ENCODE measurements at regions not wholly inside any gene's neighbourhood (a gene's known extent, or its start where the extent isn't known, plus 50 kb on each side); places are given as distances from the start of the nearest gene placed in this dataset.
"Not testable (repeated sequence)": the region's sequence is repeated elsewhere in the genome, so short reads cannot be mapped to it uniquely, and the experiment has no call there.

DNA sequence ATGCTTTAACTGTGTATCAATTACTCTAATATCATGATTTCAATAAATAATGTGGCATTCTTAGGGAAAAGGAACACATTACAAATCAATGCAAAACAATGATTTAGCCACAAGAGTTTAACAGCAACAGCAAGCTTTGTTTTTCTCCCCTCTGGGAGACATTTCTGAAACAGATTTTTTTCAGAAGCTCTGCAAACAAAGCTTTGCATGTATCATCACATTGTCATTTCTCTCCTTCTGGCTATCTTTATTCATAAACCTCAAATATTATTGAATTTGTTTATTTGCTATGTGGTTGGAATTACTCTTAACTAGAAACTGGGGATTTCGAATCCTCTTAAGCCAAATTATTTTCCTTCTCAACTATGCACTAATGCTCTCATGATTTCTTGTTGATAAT, 278.4 kb upstream of the ATXN7L3B start:
- DNase-seq (ENCODE audit: unreplicated experiment) = no peak
- BruUV-seq (replicated peaks) = no TSS peak
- intact Hi-C loops (cut with micrococcal nuclease) = no loop called here
- H3K9me3 Mint-ChIP-seq (ENCODE audit: unreplicated experiment) = no peaks in the 10 kb centered on the region
- H3K36me3 Mint-ChIP-seq (ENCODE audit: insufficient read depth, unreplicated experiment) = no peaks in the 10 kb centered on the region
- H3K27me3 Mint-ChIP-seq (ENCODE audit: insufficient read depth, unreplicated experiment) = no peaks in the 10 kb centered on the region
- no peaks in the 10 kb centered on the region for H3K4me1 Mint-ChIP-seq (ENCODE audit: insufficient read depth, unreplicated experiment)
- H3K27ac Mint-ChIP-seq (ENCODE audit: low read depth, unreplicated experiment) = no peak overlapping the region
- no peak for TF ChIP-seq CTCF (IDR thresholded peaks at IDR 0.05; ENCODE audit: unreplicated experiment)
- POLR2A ChIA-PET = no interaction called here
- H3K4me3 Mint-ChIP-seq (ENCODE audit: unreplicated experiment) = no peak overlapping the region
- CTCF ChIA-PET = no interaction called here

DNA sequence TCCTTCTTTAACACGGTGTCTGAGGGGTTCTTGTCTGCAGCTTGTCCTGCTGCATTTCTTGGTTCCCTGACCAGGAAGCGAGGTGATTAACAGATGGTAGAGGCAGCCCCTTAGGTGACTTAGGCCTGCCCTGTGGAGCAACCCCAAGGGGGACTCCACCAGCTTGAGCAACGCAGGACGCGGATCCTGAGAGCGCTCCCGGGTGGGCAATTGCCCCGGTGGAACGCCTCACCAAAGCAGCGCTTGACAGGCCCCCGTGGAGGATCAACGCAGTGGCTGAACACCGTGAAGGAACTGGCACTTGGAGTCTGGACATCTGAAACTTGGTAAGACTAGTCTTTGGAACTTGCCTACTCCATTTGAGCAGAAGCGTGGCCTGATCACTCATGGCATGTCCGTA, 272.9 kb upstream of the ATXN7L3B start:
- no peak for DNase-seq (ENCODE audit: unreplicated experiment)
- Mint-ChIP-seq H3K27ac (ENCODE audit: low read depth, unreplicated experiment) (no peak overlapping the region), H3K36me3 (ENCODE audit: insufficient read depth, unreplicated experiment) (no peaks in the 10 kb centered on the region), H3K4me3 (ENCODE audit: unreplicated experiment) (no peak overlapping the region), H3K27me3 (ENCODE audit: insufficient read depth, unreplicated experiment) (no peaks in the 10 kb centered on the region), H3K9me3 (ENCODE audit: unreplicated experiment) (no peaks in the 10 kb centered on the region), H3K4me1 (ENCODE audit: insufficient read depth, unreplicated experiment) (no peaks in the 10 kb centered on the region)
- ChIA-PET POLR2A (no interaction called here), CTCF (no interaction called here)
- TF ChIP-seq CTCF (IDR thresholded peaks at IDR 0.05; ENCODE audit: unreplicated experiment) = no peak
- no TSS peak for BruUV-seq (replicated peaks)
- intact Hi-C loops (cut with micrococcal nuclease) = no loop called here

GRCh38 chr12:74269355-74269754, 268.3 kb upstream of the ATXN7L3B start:
- H3K27ac Mint-ChIP-seq (ENCODE audit: low read depth, unreplicated experiment); H3K36me3 Mint-ChIP-seq (ENCODE audit: insufficient read depth, unreplicated experiment); POLR2A ChIA-PET; intact Hi-C loops (cut with micrococcal nuclease); H3K27me3 Mint-ChIP-seq (ENCODE audit: insufficient read depth, unreplicated experiment); DNase-seq (ENCODE audit: unreplicated experiment); H3K4me3 Mint-ChIP-seq (ENCODE audit: unreplicated experiment); H3K4me1 Mint-ChIP-seq (ENCODE audit: insufficient read depth, unreplicated experiment); H3K9me3 Mint-ChIP-seq (ENCODE audit: unreplicated experiment); BruUV-seq (replicated peaks): not testable (repeated sequence)
- CTCF ChIA-PET = interaction anchor here (1.1 kb wide), 1 partner anchor 8 kb away, joined by 3 read pairs; no protein-coding TSS in a partner anchor

DNA sequence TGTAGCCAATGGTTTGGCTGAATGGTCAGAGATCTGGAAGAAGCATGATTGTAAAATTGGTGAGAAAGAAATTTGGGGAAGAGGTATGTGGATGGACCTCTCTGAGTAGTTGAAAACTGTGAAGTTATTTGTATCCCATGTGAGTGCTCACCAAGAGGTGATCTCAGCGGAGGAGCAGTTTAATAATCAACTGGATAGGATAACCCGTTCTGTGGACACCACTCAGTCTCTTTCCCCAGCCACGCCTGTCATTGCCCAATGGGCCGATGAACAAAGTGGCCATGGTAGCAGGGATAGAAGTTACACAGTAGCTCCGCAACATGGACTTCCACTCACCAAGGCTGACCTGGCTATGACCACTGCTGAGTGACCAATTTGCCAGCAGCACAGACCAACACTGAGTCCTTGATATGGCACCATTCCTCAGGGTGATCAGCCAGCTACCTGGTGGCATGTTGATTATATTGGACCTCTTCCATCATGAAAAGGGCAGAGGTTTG, 257.4 kb upstream of the ATXN7L3B start:
- BruUV-seq (replicated peaks) = no TSS peak
- no peak for TF ChIP-seq CTCF (IDR thresholded peaks at IDR 0.05; ENCODE audit: unreplicated experiment)
- peaks cover 7% of the 10 kb centered on the region for H3K9me3 Mint-ChIP-seq (ENCODE audit: unreplicated experiment)
- H3K36me3 Mint-ChIP-seq (ENCODE audit: insufficient read depth, unreplicated experiment) = no peaks in the 10 kb centered on the region
- no peak overlapping the region for H3K4me3 Mint-ChIP-seq (ENCODE audit: unreplicated experiment)
- ChIA-PET POLR2A (no interaction called here), CTCF (no interaction called here)
- intact Hi-C loops (cut with micrococcal nuclease) = no loop called here
- H3K4me1 Mint-ChIP-seq (ENCODE audit: insufficient read depth, unreplicated experiment) = no peaks in the 10 kb centered on the region
- H3K27me3 Mint-ChIP-seq (ENCODE audit: insufficient read depth, unreplicated experiment) = no peaks in the 10 kb centered on the region
- DNase-seq (ENCODE audit: unreplicated experiment) = no peak
- no peak overlapping the region for H3K27ac Mint-ChIP-seq (ENCODE audit: low read depth, unreplicated experiment)

DNA sequence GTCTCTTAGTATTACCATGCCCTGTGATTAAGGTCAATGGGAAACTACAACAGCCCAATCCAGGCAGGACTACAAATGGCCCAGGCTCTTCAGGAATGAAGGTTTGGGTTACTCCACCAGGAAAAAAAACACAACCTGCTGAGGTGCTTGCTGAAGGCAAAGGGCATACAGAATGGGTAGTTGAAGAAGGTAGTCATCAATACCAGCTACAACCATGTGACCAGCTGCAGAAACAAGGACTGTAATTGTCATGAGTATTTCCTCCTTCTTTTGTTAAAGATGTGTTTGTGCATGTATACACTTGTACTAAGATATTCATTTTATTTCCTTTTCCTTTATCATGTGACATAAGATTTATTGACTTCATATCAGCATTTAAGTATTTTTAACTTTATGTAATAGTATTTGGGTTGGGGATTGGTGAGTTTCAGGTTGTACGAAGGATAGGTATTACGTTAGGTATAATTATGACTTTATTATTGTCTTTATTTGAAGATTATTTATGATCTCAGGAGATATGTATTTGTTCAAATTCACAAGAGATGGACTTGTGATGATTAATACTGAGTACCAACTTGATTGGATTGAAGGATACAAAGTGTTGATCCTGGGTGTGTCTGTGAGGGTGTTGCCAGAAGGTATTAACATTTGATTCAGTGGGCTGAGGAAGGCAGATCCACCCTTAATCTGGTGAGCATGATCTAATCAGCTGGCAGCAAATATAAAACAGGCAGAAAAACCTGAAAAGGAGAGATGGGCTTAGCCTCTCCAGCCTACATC, 256.0 kb upstream of the ATXN7L3B start:
- DNase-seq (ENCODE audit: unreplicated experiment); H3K27me3 Mint-ChIP-seq (ENCODE audit: insufficient read depth, unreplicated experiment); POLR2A ChIA-PET; H3K36me3 Mint-ChIP-seq (ENCODE audit: insufficient read depth, unreplicated experiment); H3K9me3 Mint-ChIP-seq (ENCODE audit: unreplicated experiment); intact Hi-C loops (cut with micrococcal nuclease); H3K4me1 Mint-ChIP-seq (ENCODE audit: insufficient read depth, unreplicated experiment); H3K27ac Mint-ChIP-seq (ENCODE audit: low read depth, unreplicated experiment); H3K4me3 Mint-ChIP-seq (ENCODE audit: unreplicated experiment); BruUV-seq (replicated peaks): not testable (repeated sequence)
- CTCF ChIA-PET = interaction anchor here (0.6 kb wide), 1 partner anchor 427 kb away, joined by 3 read pairs; no protein-coding TSS in a partner anchor
